Activated T-cell treated with anti-CD3 and anti-CD28 coated beads, Interleukin-2, amount 50 U/mL, for 48 hours (primary cell): ENCODE measurements at regions not wholly inside any gene's neighbourhood (a gene's known extent, or its start where the extent isn't known, plus 50 kb on each side); places are given as distances from the start of the nearest gene placed in this dataset.

Experiments
- DNase-seq, 2 experiments: peaks; one replicate each; pipeline ENCODE4 v3.0.0-alpha.2; 2020

DNA sequence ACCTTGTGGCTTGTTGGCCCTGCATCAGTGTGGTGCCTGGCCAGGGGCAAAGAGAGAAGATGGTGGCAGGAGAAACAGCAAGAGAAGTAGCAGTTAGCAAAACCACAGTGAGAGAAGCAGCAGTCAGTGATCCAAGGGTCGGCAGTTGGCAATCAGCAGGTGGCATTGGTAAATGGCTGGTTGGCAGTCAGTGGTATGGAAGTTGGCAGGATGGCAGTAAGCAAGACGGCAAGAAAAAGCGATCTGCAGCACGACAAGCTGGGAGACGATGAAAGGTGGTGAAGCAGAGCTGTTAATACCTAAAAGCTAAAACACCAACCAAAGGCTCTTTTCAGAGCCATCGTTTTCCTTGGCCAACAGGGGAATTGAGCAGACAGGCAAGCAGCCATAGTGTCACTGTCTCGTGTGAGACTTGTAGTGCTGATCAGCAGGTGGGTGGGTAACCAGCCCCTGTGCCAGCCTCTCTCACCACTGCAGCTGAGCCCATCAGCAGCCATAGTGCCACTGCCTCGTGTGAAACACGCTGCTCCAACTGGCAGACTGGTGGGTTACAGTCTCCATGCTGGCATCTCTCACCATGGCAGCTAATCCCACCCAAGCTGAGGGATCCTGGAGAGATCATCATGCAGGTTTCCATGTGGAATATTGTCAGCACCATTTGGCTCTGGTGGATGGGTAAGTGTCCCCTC lies 2078.4 kb downstream of the PCDH7 start:
- no peak for DNase-seq

- DNase-seq: no peak
Observed at GRCh38 chr4:32824336-32824735, 2104.2 kb downstream of the PCDH7 start.

DNA sequence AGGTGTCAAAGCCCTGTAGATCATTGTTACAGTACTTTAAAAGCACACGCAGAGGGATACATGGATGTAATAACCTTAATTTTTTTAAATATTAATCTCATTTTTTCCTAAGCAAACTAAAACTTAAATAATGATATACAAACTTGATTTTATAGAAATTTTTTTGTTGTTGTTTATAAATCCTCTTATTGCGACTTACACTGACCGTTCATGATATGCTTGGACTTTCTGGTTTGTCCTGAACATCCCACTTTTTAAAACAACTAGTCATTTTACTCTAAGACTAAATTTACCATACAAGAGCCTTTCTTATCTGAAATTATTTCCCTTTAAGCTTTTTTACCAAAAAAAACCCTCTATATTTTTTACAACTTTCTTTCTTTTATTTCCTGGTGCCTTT lies 2106.0 kb downstream of the PCDH7 start:
- DNase-seq: no peak

DNA sequence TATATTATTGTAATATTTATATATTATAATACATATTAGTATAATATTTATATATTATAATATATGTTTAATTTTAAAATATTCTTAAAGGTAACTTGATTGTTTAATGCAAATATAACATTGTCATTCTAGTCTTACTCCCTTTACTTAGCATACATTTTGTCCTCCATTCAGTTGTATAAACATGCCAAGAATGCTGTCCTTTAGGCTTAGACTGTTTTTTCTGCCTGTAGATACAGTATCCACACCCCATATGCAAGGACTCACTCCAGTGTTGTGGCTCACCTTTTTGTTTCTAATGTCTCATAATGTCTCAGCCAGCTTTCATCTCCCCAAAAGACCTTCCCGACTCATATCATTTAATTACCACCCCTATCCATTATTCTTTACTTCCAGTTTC lies 2110.0 kb downstream of the PCDH7 start:
- DNase-seq: no peak

DNA sequence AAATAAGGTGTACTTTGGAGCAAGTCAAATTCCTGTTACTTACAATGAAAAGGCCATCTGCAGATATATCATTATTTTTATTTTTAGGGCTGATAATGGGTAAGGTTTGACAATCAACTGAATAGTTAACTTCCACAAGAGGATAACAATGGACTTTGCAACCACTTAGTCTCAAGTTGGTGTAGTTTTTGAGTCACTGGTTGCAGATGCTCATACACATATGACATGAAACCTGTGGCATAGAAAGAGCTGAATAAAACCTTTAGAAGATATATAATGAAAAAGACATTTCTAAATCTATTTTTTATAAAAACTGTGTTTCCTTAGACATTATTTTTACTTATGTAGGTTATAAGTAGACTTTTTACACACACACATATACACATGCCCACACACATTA lies 2110.9 kb downstream of the PCDH7 start:
- DNase-seq: no peak

GRCh38 chr4:32840461-32841189 lies 2120.5 kb downstream of the PCDH7 start:
- DNase-seq: no peak

DNA sequence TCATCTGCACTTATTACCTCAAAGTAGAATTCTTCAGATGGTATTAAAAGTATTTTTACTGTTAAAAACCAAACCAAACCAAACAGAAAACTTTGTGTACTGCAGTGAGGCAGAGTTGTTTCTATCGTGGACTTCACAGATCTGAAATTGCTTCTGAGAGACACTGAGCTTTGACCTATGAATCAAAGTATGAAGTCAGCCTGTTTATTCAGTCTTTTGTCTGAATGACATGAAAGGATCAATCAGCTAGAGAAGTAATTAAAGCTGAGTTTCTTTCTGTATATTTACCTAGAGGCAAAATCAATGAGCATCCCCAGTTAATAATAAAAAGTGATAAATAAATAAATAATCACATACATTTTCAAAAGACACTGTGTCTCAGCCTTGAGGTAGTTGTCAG lies 2121.0 kb downstream of the PCDH7 start:
- DNase-seq: no peak

DNA sequence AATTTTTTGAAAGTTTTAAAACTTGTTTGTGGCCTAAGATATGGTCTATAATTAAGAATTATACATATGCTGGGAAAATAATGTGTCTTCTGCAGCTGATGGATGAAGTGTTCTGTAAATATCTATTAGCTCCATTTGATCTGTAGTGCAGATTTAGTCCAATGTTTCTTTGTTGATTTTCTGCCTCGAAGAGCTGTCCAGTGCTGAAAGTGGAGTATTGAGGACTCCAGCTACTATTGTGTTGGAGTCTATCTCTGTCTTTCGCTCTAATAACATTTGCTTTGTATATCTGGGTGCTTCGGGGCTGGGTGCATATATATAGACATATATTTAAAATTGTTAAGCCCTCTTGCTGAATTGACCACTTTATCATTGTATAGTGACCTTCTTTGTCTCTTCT lies 2127.3 kb downstream of the PCDH7 start:
- no peak for DNase-seq

- no peak for DNase-seq
Observed at GRCh38 chr4:32855622-32856021, 2135.5 kb downstream of the PCDH7 start.

- no peak for DNase-seq
Observed at GRCh38 chr4:32858361-32858760, 2138.2 kb downstream of the PCDH7 start.

DNA sequence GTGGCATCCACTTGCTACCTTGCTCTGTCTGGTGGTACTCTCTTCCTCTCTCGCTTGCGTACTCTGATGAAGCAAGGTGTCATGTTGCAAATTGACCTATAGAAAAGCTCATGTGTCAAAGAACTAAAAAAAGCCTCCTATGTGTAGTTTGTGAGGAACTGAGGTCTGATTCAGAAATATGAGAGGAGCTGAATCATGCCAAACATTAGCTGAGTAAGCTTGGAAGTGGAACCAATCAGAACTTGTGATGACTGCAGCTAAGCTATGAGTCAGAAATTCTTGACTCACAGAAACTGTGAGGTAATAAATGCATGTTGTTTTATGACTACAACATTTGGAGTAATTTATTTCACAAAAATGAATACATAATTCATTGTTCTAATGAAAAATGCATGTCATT lies 2138.8 kb downstream of the PCDH7 start:
- DNase-seq: no peak

- DNase-seq: no peak
Observed at GRCh38 chr4:32864713-32865351, 2144.7 kb downstream of the PCDH7 start.

DNA sequence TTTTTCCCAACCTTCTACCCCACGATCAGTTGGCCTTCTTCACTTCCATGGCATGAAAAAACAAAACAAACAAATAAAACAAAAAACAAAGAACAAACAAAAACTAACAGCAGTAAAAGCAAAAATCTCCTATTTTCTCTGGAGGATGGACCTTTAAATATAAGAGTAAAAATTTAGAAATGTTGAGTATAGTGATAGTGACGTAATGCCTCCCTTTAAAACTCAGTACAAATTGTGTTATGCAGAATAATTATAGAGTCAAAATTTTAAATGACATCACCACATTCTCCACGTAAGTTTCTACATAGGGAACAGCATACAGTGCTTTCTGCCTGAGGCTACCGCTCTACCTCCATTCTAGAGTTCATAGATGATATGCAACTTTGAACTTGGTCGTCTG lies 2156.4 kb downstream of the PCDH7 start:
- DNase-seq: no peak

- no peak for DNase-seq
Observed at GRCh38 chr4:32879913-32880312, 2159.7 kb downstream of the PCDH7 start.

DNA sequence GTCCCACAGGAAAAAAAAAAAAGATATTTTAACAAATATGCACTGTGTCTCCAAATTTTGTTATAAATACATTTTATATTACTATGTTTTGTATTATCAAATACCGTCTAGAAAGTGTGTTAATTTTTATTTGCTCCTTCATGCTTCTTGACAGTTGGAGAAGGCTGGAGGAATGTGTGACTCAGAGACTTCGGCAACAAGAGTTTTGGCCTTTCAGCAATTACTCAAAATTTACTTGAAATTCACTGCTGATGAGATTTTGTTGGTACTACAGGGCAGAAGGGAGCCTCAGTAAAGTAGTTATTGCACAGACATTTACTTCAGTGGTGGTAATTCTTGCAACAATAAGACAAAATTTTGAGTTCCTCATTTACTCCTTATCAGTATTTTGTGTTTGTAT lies 2164.0 kb downstream of the PCDH7 start:
- DNase-seq: no peak

GRCh38 chr4:32890398-32890797 lies 2170.2 kb downstream of the PCDH7 start:
- DNase-seq: no peak

- no peak for DNase-seq
Observed at GRCh38 chr4:32909053-32909452, 2188.9 kb downstream of the PCDH7 start.

DNA sequence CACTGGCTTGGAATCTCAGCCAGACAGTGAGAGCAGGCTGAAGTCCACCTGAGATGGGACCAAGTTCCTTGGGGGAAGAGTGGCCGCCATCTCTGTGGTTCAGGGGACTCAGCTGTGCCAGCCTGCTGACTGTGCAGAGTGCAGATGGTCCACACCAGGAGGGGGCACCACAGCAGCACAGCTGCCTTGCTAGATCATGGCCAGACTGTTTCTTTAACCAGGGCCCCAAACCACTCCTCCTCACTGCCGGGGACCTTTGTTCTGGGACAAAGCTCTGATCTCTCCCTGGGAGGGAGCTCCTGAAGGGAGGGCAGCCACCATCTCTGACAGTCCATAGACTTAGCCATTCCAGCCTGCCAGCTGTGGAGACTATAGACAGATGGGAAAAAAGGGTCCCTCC lies 2189.6 kb downstream of the PCDH7 start:
- DNase-seq: no peak

DNA sequence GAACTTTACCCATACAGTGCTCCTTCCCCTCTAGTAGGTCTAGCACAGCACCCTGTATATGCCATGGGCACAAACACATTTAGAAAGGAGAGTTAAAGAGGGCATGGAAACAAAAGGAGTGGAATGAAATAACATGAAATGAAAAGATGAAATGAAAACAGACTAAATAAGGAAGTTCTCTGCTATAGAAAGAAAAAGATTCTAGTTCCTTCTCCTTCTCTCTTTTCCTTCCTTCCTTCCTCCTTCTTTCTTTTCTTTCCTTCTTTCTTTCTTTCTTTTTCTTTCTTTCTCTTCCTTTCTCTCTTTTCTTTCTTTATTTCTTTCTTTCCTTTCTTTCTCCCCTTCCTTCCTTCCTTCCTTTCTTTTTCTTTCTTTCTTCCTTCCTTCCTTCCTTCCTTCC lies 2197.4 kb downstream of the PCDH7 start:
- DNase-seq: no peak

- no peak for DNase-seq
Observed at GRCh38 chr4:32929796-32930699, 2209.9 kb downstream of the PCDH7 start.

- DNase-seq: no peak
Observed at GRCh38 chr4:32930700-32931099, 2210.5 kb downstream of the PCDH7 start.

GRCh38 chr4:32931475-32931874 lies 2211.3 kb downstream of the PCDH7 start:
- DNase-seq: no peak

GRCh38 chr4:32932156-32932555 lies 2212.0 kb downstream of the PCDH7 start:
- DNase-seq: no peak
